GM12878 (cell line): ENCODE measurements at regions not wholly inside any gene's neighbourhood (a gene's known extent, or its start where the extent isn't known, plus 50 kb on each side); places are given as distances from the start of the nearest gene placed in this dataset.

Experiments
- ATAC-seq: fragments of 200-7000 bp; cut with Tn5 transposase; 3 replicates; pipeline ENCODE4 v1.9.1; 2020; ENCODE audit warnings: mild to moderate bottlenecking, moderate library complexity
- BruUV-seq: library from RNA; stranded (reverse); fragments of 400-500 nt; replicated peaks from 2 replicates; lab custom pipeline; 2021; lab: Mats Ljungman, UMichigan
- CTCF ChIA-PET: fragments of 300-600 bp; sonication (Branson Sonifier 250); formaldehyde crosslinking; extraction: SDS; loops from one replicate; lab custom pipeline; 2021; ENCODE audit warnings: inconsistent platforms; lab: Yijun Ruan, JAX
- POLR2A ChIA-PET: fragments of 350-600 bp; formaldehyde crosslinking; extraction: SDS; loops from one replicate; lab custom pipeline; 2021; ENCODE audit warnings: inconsistent platforms; lab: Charles Lee
- RAD21 ChIA-PET: fragments of 300-600 bp; sonication (Branson Sonifier 250); formaldehyde crosslinking; loops from one replicate; lab custom pipeline; 2023; ENCODE audit warnings: antibody characterized with exemption; ENCODE audit not compliant: unreplicated experiment; lab: Charles Lee
- SMC1A ChIA-PET: fragments of 300-600 bp; sonication (Branson Sonifier 250); formaldehyde crosslinking; loops from one replicate; lab custom pipeline; 2023; ENCODE audit not compliant: unreplicated experiment, uncharacterized antibody; lab: Charles Lee
- DNase-seq: peaks from one replicate; pipeline ENCODE4 v3.0.0-alpha.2; 2011; ENCODE audit warnings: low read depth, low spot score
- FAIRE-seq: peaks from 3 replicates; lab custom pipeline; 2011; peaks lifted over from hg19 to GRCh38; lab: Jason Lieb, UNC
- H2AFZ ChIP-seq: 2 replicates; pipeline ENCODE4 v1.6.0; 2011; ENCODE audit warnings: low read depth, low read length, control low read depth; ENCODE audit not compliant: control insufficient read depth
- H3K27ac ChIP-seq: 2 replicates; pipeline ENCODE4 v1.5.1; 2011; ENCODE audit warnings: control low read depth; ENCODE audit not compliant: control insufficient read depth, insufficient read depth
- H3K27me3 ChIP-seq, 2 experiments: replicated peaks in 1 of 2; 2 replicates each; pipeline versions ENCODE4 v1.6.0 to v1.6.1; 2011; ENCODE audit warnings: low read length in 1 of 2; ENCODE audit not compliant: control insufficient read depth in 2 of 2, insufficient read depth in 2 of 2
- H3K36me3 ChIP-seq, 2 experiments: 2 replicates each; pipeline ENCODE4 v1.5.1; 2011; ENCODE audit warnings: low read length in 1 of 2; ENCODE audit not compliant: control insufficient read depth in 2 of 2, insufficient read depth in 2 of 2
- H3K4me1 ChIP-seq: 2 replicates; pipeline ENCODE4 v1.6.1; 2011; ENCODE audit warnings: mild to moderate bottlenecking, low read length, moderate library complexity, mixed read lengths; ENCODE audit not compliant: control insufficient read depth, insufficient read depth
- H3K4me2 ChIP-seq: 2 replicates; pipeline ENCODE4 v1.6.0; 2011; ENCODE audit warnings: control low read depth; ENCODE audit not compliant: control insufficient read depth, insufficient read depth
- H3K4me3 ChIP-seq: fragments of 200-600 bp; sonication (generic); 2 replicates; pipeline ENCODE4 v1.5.1; 2016
- H3K79me2 ChIP-seq: 2 replicates; pipeline ENCODE4 v1.6.0; 2011; ENCODE audit warnings: low read length; ENCODE audit not compliant: control insufficient read depth, insufficient read depth
- H3K9ac ChIP-seq: 2 replicates; pipeline ENCODE4 v1.8.0; 2011; ENCODE audit warnings: low read length, control low read depth, mixed read lengths; ENCODE audit not compliant: control insufficient read depth, insufficient read depth
- H3K9me3 ChIP-seq: replicated peaks from 3 replicates; pipeline ENCODE4 v1.5.1; 2011; ENCODE audit warnings: mild to moderate bottlenecking, low read length; ENCODE audit not compliant: control insufficient read depth, insufficient read depth
- H4K20me1 ChIP-seq: 2 replicates; pipeline ENCODE4 v1.6.0; 2011; ENCODE audit not compliant: control insufficient read depth, insufficient read depth
- ASH2L ChIP-seq: fragments of 300-600, 200-600 bp; sonication (generic); IDR thresholded peaks from 2 replicates; pipeline ENCODE4 v1.6.1; 2017; ENCODE audit warnings: low read depth, mild to moderate bottlenecking, borderline replicate concordance
- CBFB ChIP-seq: IDR thresholded peaks from 2 replicates; pipeline ENCODE4 v1.6.1; 2016; ENCODE audit warnings: antibody characterized with exemption, low read depth
- E2F8 ChIP-seq: fragments of 450-650 bp; IDR thresholded peaks from 2 replicates; pipeline ENCODE4 v1.6.1; 2018; ENCODE audit warnings: mild to moderate bottlenecking, low read depth, moderate library complexity; ENCODE audit not compliant: partially characterized antibody
- HCFC1 ChIP-seq: fragments of 150-350 bp; IDR thresholded peaks from 2 replicates; pipeline ENCODE4 v1.6.1; 2014; ENCODE audit warnings: low read length
- IKZF2 ChIP-seq, 2 experiments: fragments of 450-650 bp; IDR thresholded peaks; 2 replicates each; pipeline ENCODE4 v1.6.1; 2017; ENCODE audit warnings: mild to moderate bottlenecking in 2 of 2, moderate library complexity in 2 of 2
- IRF3 ChIP-seq: fragments of 450-650 bp; IDR thresholded peaks from 2 replicates; pipeline ENCODE4 v1.6.1; 2014; ENCODE audit warnings: mild to moderate bottlenecking
- JUNB ChIP-seq: IDR thresholded peaks from 2 replicates; pipeline ENCODE4 v1.6.1; 2016; ENCODE audit warnings: antibody characterized with exemption, mild to moderate bottlenecking
- PKNOX1 ChIP-seq: fragments of 450-650 bp; IDR thresholded peaks from 2 replicates; pipeline ENCODE4 v1.6.1; 2016; ENCODE audit warnings: mild to moderate bottlenecking
- SKIL ChIP-seq: fragments of 450-650 bp; IDR thresholded peaks from 2 replicates; pipeline ENCODE4 v1.6.1; 2017; ENCODE audit warnings: mild to moderate bottlenecking, low read depth, inconsistent platforms; ENCODE audit not compliant: poor library complexity, severe bottlenecking
- SUPT20H ChIP-seq: IDR thresholded peaks from 2 replicates; pipeline ENCODE4 v1.6.1; 2011; ENCODE audit warnings: low read depth, mild to moderate bottlenecking, low read length, moderate library complexity, borderline replicate concordance; ENCODE audit not compliant: control insufficient read depth
- ZNF687 ChIP-seq: fragments of 450-650 bp; IDR thresholded peaks from 2 replicates; pipeline ENCODE4 v1.6.1; 2017; ENCODE audit warnings: mild to moderate bottlenecking, moderate library complexity
- in situ Hi-C: fragments of 300-500 bp; cut with MboI; formaldehyde crosslinking; loops from 9 replicates; pipeline ENCODE4 v1.14.3; 2018; ENCODE audit warnings: mixed read lengths
- intact Hi-C: fragments of 100-400 bp; cut with micrococcal nuclease; formaldehyde crosslinking; loops from one replicate; pipeline ENCODE4 v1.14.2; 2022; ENCODE audit not compliant: unreplicated experiment

- intact Hi-C loops, result no loop called here
- H3K4me1 ChIP-seq, result peaks cover 21% of the 10 kb centered on the region; the same call in 1 of the 2 replicates
- no peak overlapping the region for H3K4me3 ChIP-seq
- H3K27me3 ChIP-seq, result no peaks in the 10 kb centered on the region
- no peak for FAIRE-seq
- no peak for DNase-seq
- H3K4me2 ChIP-seq, result no peak overlapping the region
- no peaks in the 10 kb centered on the region for H3K79me2 ChIP-seq
- ChIA-PET SMC1A (interaction anchor here (1.0 to 1.9 kb wide), 4 partner anchors 9 to 30 kb away, joined by 3 to 7 read pairs (median 4); no protein-coding TSS in a partner anchor), CTCF (interaction anchor here (1.2 to 2.3 kb wide), 3 partner anchors 10 to 337 kb away, joined by 3 to 5 read pairs (median 3); no protein-coding TSS in a partner anchor), RAD21 (no interaction called here), POLR2A (no interaction called here)
- no peak overlapping the region for H3K9ac ChIP-seq
- H2AFZ ChIP-seq, result no peak overlapping the region
- no peaks in the 10 kb centered on the region for H3K36me3 ChIP-seq
- ATAC-seq, result no peak
- no peak overlapping the region for H3K27ac ChIP-seq
- in situ Hi-C loops, result no loop called here
- peaks cover 8% of the 10 kb centered on the region; the same call in 2 of the 3 replicates for H3K9me3 ChIP-seq
- BruUV-seq, result no TSS peak
- TF ChIP-seq IKZF2 (IDR thresholded peaks at IDR 0.05), result no peak
- no peak for TF ChIP-seq E2F8
- TF ChIP-seq PKNOX1, result no peak
- no peak for TF ChIP-seq JUNB
- TF ChIP-seq ASH2L, result no peak
- no peak for TF ChIP-seq SKIL
- TF ChIP-seq HCFC1, result no peak
- TF ChIP-seq ZNF687, result no peak
- no peak for TF ChIP-seq SUPT20H
- TF ChIP-seq CBFB, result no peak
- TF ChIP-seq IRF3, result no peak
- H4K20me1 ChIP-seq, result no peaks in the 10 kb centered on the region
Observed at GRCh38 chr2:38170733-38171132, 94.8 kb upstream of the CYP1B1 start.
